ENCODE measurements at regions not wholly inside any gene's neighbourhood (a gene's known extent, or its start where the extent isn't known, plus 50 kb on each side); places are given as distances from the start of the nearest gene placed in this dataset.
A peak's percentile ranks its signal among the peaks of the same experiment; 100 is the strongest.

DNA sequence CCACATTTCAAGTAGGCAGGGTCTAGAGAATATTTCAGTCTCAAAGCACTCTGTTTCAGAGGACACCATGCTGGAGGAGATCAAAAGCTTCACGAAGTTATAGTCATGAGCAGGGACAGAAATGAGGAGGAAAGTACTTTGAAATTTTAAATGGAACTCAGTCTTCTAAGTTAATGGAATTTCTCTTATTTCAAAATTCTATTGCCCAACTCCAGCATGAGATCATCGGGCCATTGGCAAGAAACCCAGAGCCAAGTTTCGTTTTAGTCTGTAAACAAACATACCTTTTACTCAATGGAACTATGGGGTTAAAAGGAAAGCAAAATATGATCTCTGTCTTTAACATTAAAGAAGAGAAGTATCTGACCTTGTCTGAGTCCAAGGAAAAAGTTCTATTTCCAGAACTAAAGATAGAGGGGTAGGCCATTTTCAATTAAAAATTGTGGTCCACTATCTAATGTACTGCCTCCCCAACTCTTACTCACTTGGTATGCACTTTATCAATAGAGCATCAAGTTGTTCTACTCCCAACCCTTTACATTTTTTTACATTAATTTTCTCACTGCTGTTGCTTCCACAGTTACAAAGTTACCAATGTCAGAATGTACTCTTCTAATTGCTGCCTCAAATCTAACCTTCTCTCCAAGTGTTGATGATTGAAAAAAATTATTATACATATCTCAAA, 235.3 kb upstream of the NRSN1 start:
- ATAC-seq, result no peak
- TF ChIP-seq POLR2A (IDR thresholded peaks at IDR 0.05), result no peak
- TF ChIP-seq, protein P1, sequence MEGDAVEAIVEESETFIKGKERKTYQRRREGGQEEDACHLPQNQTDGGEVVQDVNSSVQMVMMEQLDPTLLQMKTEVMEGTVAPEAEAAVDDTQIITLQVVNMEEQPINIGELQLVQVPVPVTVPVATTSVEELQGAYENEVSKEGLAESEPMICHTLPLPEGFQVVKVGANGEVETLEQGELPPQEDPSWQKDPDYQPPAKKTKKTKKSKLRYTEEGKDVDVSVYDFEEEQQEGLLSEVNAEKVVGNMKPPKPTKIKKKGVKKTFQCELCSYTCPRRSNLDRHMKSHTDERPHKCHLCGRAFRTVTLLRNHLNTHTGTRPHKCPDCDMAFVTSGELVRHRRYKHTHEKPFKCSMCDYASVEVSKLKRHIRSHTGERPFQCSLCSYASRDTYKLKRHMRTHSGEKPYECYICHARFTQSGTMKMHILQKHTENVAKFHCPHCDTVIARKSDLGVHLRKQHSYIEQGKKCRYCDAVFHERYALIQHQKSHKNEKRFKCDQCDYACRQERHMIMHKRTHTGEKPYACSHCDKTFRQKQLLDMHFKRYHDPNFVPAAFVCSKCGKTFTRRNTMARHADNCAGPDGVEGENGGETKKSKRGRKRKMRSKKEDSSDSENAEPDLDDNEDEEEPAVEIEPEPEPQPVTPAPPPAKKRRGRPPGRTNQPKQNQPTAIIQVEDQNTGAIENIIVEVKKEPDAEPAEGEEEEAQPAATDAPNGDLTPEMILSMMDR (IDR thresholded peaks at IDR 0.05), result no peak
- WGBS, 4 donors, result 71 to 83% (median 76%) methylated on average over 3 of the region's 3 CpGs
- no peaks in the 10 kb centered on the region for H3K9me3 ChIP-seq
- no peaks in the 10 kb centered on the region for H3K27me3 ChIP-seq
- intact Hi-C loops (cut with DNase I), result no loop called here
- DNase-seq, result peak in 1 of 5 donors; percentile 21
- H3K4me1 ChIP-seq, result no peaks in the 10 kb centered on the region
- H3K27ac ChIP-seq, result no peak overlapping the region
- no peak overlapping the region for H3K4me3 ChIP-seq
- no peaks in the 10 kb centered on the region for H3K36me3 ChIP-seq

DNA sequence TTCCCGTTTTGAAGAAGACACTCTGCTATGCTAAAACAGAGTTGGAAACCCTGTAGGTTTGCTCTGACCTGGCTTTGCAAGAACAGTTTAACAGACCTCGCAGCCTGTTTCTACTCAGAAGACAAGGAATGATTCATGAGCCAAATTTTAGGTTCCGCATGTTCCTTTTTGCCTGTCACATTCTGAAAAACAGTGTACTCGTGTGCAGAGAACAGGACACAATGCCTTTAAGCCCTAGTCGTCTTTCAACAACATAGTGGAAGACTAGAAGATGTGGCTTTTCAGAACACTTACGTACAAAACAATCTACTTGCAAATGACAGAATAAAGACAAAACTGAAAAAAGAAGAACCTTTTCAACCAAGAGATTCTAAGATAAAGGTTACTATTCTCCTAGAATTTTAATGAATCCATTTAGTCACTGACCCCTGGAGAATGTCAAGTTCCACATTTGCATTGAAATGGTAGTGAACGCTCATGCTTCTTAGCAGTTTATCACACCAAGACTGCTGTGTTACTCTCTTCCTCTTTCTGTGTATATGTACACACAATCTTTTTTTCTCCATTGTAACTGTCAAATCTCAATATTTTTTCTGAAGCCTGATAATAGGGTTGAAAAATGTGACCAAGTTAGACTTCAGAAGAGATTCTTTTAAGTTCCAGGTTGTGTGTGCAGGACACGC, 220.7 kb upstream of the NRSN1 start:
- Histone ChIP-seq H3K9me3 (peaks cover 0 to 13% (median 0%) of the 10 kb centered on the region in 12 donors), H3K36me3 (no peaks in the 10 kb centered on the region), H3K4me1 (no peaks in the 10 kb centered on the region), H3K27ac (no peak overlapping the region), H3K27me3 (no peaks in the 10 kb centered on the region), H3K4me3 (no peak overlapping the region)
- ATAC-seq, result no peak
- no peak for TF ChIP-seq POLR2A (IDR thresholded peaks at IDR 0.05)
- TF ChIP-seq, protein P1 (IDR thresholded peaks at IDR 0.05), result no peak
- intact Hi-C loops (cut with DNase I), result no loop called here
- WGBS, 4 donors, result 60 to 67% (median 63%) methylated on average over 8 of the region's 8 CpGs
- DNase-seq, result no peak

DNA sequence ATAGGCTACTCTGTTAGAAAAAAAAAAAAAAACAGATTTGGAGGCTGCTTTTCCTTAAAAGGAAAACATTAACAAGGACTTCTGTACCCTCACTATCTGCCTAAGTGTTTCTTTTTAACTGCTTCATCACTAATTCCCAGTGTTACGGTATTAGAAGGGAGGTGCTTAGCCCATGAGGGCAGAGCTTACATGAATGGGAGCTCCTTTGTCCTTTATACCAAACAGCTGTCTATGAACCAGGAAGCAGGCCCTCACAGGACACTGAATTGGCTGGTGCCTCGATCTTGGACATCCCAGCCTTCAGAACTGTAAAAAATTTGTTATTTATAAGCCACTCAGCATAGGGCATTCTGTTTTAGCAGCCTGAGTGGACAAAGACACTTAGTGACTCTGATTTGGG, 215.6 kb upstream of the NRSN1 start:
- H3K27ac ChIP-seq, result no peak overlapping the region
- intact Hi-C loops (cut with DNase I), result no loop called here
- no peaks in the 10 kb centered on the region for H3K4me1 ChIP-seq
- H3K27me3 ChIP-seq, result no peaks in the 10 kb centered on the region
- no peak for DNase-seq
- 23 to 56% (median 46%) methylated on average over 2 of the region's 2 CpGs for WGBS, 4 donors
- H3K36me3 ChIP-seq, result no peaks in the 10 kb centered on the region
- peaks cover 0 to 13% (median 0%) of the 10 kb centered on the region in 12 donors for H3K9me3 ChIP-seq
- TF ChIP-seq POLR2A (IDR thresholded peaks at IDR 0.05), result no peak
- TF ChIP-seq, protein P1 (IDR thresholded peaks at IDR 0.05), result no peak
- no peak for ATAC-seq
- no peak overlapping the region for H3K4me3 ChIP-seq

DNA sequence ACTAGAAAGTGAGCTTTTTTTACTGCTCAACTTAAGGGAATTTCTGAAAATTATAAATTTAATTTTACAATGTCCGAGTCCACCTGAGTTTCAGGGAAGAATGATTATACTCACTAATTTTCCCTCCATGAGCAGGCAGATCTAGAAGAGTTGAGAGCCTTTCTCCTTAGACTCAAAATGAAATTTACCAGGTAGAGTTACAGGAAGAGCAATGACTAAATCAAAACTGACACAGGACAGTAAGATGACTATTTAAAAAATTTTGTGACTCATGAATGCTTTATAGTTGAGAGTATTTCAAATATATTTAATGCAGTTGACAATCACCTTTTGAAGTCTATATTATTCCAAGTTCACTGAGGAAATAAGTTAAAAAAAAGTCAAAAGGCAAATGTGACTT, 198.1 kb upstream of the NRSN1 start:
- no peak for ATAC-seq
- peaks cover 0 to 5% (median 0%) of the 10 kb centered on the region in 12 donors for H3K9me3 ChIP-seq
- H3K4me1 ChIP-seq, result no peaks in the 10 kb centered on the region
- no peak for TF ChIP-seq POLR2A (IDR thresholded peaks at IDR 0.05)
- TF ChIP-seq, protein P1 (IDR thresholded peaks at IDR 0.05), result no peak
- no peaks in the 10 kb centered on the region for H3K27me3 ChIP-seq
- intact Hi-C loops (cut with DNase I), result no loop called here
- DNase-seq, result no peak
- H3K4me3 ChIP-seq, result no peak overlapping the region
- no peak overlapping the region for H3K27ac ChIP-seq
- 94 to 100% (median 95%) methylated on average over 1 of the region's 1 CpG for WGBS, 4 donors
- H3K36me3 ChIP-seq, result no peaks in the 10 kb centered on the region
